Testis (tissue), 2 donors: ENCODE measurements at regions not wholly inside any gene's neighbourhood (a gene's known extent, or its start where the extent isn't known, plus 50 kb on each side); places are given as distances from the start of the nearest gene placed in this dataset.

Experiments
- DNase-seq: peaks from one replicate; pipeline ENCODE4 v3.0.0-alpha.2; 2019
- H3K27ac ChIP-seq, 2 donors: fragments of 200-600 bp; sonication (generic); one replicate each; pipeline ENCODE4 v1.5.1; 2019
- H3K27me3 ChIP-seq: fragments of 200-600 bp; sonication (generic); one replicate; pipeline ENCODE4 v1.5.1; 2019
- H3K36me3 ChIP-seq: fragments of 200-600 bp; sonication (generic); one replicate; pipeline ENCODE4 v1.5.1; 2017; ENCODE audit warnings: low read depth; ENCODE audit errors: missing control alignments
- H3K4me1 ChIP-seq: fragments of 200-600 bp; sonication (generic); one replicate; pipeline ENCODE4 v1.5.1; 2019
- H3K4me3 ChIP-seq, 2 donors: fragments of 200-600 bp; sonication (generic); one replicate each; pipeline ENCODE4 v1.5.1; 2017 to 2019
- H3K9me3 ChIP-seq: fragments of 200-600 bp; sonication (generic); one replicate; pipeline ENCODE4 v1.5.1; 2017
- POLR2A ChIP-seq: fragments of 450-650 bp; IDR thresholded peaks from one replicate; pipeline ENCODE4 v1.6.1; 2017; ENCODE audit warnings: antibody characterized with exemption, mild to moderate bottlenecking, moderate library complexity
- WGBS, 2 donors: methylation state at CpG; one replicate each; pipeline ENCODE4 v1.1.5; 2018; 5-methylcytosine and 5-hydroxymethylcytosine counted together
- intact Hi-C: fragments of 100-400 bp; cut with DNase I; formaldehyde crosslinking; loops from one replicate; pipeline ENCODE4 v1.15.1; 2023; ENCODE audit warnings: low total_unique reads
- TF ChIP-seq, protein P1 (sequence below), 3 experiments: fragments of 450-650 bp in 2 of 3; fragments of 200-600 bp in 1 of 3; sonication (generic) in 1 of 3; IDR thresholded peaks; one replicate each; pipeline ENCODE4 v1.5.1; 2016 to 2019; ENCODE audit warnings: antibody characterized with exemption in 3 of 3, mild to moderate bottlenecking in 2 of 3, moderate library complexity in 1 of 3

DNA sequence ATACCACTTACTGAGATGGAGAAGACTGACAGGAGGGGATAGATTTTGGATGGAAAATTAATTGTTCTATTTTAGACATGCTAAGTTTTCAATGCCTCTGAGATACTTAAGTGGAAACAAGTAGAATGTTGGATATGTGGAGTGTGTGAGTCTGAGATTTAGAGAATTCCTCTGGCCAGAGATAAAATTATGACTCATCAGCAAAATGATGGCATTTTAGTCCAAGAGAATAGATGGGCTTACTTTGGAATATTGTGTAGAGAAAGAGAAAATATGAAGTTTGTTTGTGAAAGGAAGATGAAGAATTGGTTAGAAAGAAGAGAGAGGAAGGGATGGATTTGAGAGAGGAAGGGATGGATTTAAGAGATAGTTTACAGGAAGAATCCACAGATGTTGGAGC lies 108.6 kb upstream of the PPP1R2C start:
- H3K4me1 ChIP-seq = no peaks in the 10 kb centered on the region
- H3K36me3 ChIP-seq = no peaks in the 10 kb centered on the region
- no peak for DNase-seq
- no peak overlapping the region for H3K4me3 ChIP-seq
- no peak for TF ChIP-seq POLR2A
- TF ChIP-seq, protein P1, sequence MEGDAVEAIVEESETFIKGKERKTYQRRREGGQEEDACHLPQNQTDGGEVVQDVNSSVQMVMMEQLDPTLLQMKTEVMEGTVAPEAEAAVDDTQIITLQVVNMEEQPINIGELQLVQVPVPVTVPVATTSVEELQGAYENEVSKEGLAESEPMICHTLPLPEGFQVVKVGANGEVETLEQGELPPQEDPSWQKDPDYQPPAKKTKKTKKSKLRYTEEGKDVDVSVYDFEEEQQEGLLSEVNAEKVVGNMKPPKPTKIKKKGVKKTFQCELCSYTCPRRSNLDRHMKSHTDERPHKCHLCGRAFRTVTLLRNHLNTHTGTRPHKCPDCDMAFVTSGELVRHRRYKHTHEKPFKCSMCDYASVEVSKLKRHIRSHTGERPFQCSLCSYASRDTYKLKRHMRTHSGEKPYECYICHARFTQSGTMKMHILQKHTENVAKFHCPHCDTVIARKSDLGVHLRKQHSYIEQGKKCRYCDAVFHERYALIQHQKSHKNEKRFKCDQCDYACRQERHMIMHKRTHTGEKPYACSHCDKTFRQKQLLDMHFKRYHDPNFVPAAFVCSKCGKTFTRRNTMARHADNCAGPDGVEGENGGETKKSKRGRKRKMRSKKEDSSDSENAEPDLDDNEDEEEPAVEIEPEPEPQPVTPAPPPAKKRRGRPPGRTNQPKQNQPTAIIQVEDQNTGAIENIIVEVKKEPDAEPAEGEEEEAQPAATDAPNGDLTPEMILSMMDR (IDR thresholded peaks at IDR 0.05) = no peak
- no peaks in the 10 kb centered on the region for H3K27me3 ChIP-seq
- no peaks in the 10 kb centered on the region for H3K9me3 ChIP-seq
- intact Hi-C loops = no loop called here
- no peak overlapping the region for H3K27ac ChIP-seq

DNA sequence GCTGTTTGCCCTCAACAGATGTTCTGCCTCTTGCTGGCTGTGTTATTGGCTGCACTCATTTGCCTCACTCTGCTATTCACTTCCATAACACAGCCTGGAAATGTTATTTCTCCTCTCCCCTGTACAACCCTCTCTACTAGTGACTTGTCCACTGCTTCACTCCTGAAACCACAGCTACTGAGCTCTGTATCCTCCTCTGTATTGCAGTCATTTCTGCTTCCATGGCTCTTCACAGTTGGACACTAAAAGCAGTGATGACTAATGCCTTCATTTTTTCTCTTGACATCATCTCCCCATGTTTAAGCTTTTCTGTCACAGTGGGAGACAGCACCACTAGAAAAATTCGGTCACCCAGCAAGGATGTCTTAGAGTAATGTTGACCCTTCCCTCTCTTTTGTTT lies 123.0 kb upstream of the PPP1R2C start:
- intact Hi-C loops = no loop called here
- Histone ChIP-seq H3K27me3 (no peaks in the 10 kb centered on the region), H3K27ac (no peak overlapping the region), H3K4me1 (no peaks in the 10 kb centered on the region), H3K4me3 (no peak overlapping the region), H3K9me3 (no peaks in the 10 kb centered on the region), H3K36me3 (no peaks in the 10 kb centered on the region)
- TF ChIP-seq, protein P1 (IDR thresholded peaks at IDR 0.05) = no peak
- no peak for TF ChIP-seq POLR2A
- WGBS, 2 donors = 60 to 87% methylated on average over 1 of the region's 1 CpG
- no peak for DNase-seq

DNA sequence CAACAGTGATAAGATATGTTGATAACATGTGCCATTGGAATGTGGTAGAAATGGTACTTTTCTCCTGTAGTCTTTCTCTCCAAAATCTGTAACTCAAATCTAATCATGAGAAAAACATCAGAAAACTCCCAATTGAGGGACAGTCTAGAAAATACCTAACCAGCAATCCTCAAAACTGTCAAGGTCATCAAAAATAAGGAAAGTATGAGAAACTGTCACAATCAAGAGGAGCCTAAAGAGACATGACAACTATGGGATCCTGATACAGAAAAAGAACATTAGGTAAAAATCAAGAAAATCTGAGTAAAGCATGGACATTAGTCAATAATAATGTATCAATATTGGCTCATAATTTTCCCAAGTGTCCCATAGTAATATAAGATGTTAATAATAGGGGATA lies 124.5 kb upstream of the PPP1R2C start:
- TF ChIP-seq, protein P1 (IDR thresholded peaks at IDR 0.05) = no peak
- TF ChIP-seq POLR2A = no peak
- intact Hi-C loops = no loop called here
- DNase-seq = no peak
- Histone ChIP-seq H3K27ac (no peak overlapping the region), H3K4me1 (no peaks in the 10 kb centered on the region), H3K27me3 (no peaks in the 10 kb centered on the region), H3K9me3 (no peaks in the 10 kb centered on the region), H3K4me3 (no peak overlapping the region), H3K36me3 (no peaks in the 10 kb centered on the region)

DNA sequence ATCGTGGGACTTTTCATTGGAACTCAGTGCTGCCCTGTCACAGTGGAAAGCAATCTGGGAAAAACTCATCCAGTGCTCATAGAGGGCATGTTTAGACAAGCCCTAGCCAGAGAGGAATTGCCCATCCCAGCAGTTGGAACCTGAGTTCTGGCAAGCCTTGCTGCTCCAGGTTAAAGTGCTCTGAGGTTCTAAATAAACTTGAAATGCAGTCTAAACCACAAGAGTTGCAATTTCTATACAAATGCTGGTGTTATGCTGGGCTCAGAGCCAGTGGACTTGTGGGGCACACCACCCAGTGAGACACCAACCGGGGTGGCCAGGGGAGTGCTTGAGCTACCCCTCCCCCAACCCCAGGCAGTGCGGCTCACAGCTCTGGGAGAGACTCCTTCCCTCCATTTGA lies 142.8 kb upstream of the PPP1R2C start:
- H3K36me3 ChIP-seq = no peaks in the 10 kb centered on the region
- no peaks in the 10 kb centered on the region for H3K9me3 ChIP-seq
- H3K27me3 ChIP-seq = no peaks in the 10 kb centered on the region
- H3K4me1 ChIP-seq = no peaks in the 10 kb centered on the region
- no peak for TF ChIP-seq POLR2A
- intact Hi-C loops = no loop called here
- H3K27ac ChIP-seq = no peak overlapping the region
- WGBS, 2 donors = 100% methylated on average over 3 of the region's 3 CpGs; no CpG with 5 or more reads in 1 of the 2 donors
- H3K4me3 ChIP-seq = no peak overlapping the region
- no peak for DNase-seq

DNA sequence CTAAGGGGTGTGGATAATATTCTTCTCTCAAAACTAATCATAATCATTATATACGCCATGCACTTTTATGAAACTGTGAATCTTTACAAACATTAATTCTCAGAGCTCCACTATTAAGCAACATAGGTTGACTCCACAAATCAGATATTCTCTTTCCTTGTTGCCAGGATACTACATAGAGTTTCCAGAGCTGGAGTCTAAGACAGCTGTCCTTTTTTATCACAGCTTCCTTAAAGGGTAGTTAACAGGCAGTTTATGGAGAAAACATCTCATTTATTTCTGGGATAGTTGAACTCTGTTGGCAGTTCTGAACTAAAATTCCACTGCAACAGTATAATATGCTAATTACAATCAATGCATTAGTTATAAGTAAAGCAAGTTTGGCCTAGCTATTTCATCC lies 152.1 kb upstream of the PPP1R2C start:
- Histone ChIP-seq H3K9me3 (no peaks in the 10 kb centered on the region), H3K27ac (no peak overlapping the region), H3K4me1 (no peaks in the 10 kb centered on the region), H3K4me3 (no peak overlapping the region), H3K36me3 (no peaks in the 10 kb centered on the region), H3K27me3 (no peaks in the 10 kb centered on the region)
- TF ChIP-seq, protein P1 (IDR thresholded peaks at IDR 0.05) = no peak
- no peak for TF ChIP-seq POLR2A
- intact Hi-C loops = no loop called here
- no peak for DNase-seq
- WGBS, 2 donors = 90 to 100% methylated on average over 1 of the region's 1 CpG
